HG03575 (cell line): ENCODE measurements at regions not wholly inside any gene's neighbourhood (a gene's known extent, or its start where the extent isn't known, plus 50 kb on each side); places are given as distances from the start of the nearest gene placed in this dataset.
"Not testable (repeated sequence)": the region's sequence is repeated elsewhere in the genome, so short reads cannot be mapped to it uniquely, and the experiment has no call there.

Source experiments
- ATAC-seq: cut with Tn5 transposase; IDR thresholded peaks from one replicate; pipeline ENCODE4 v1.9.1; 2021; ENCODE audit not compliant: unreplicated experiment, insufficient number of reproducible peaks, low FRiP score; ENCODE audit errors: extremely low read depth

DNA sequence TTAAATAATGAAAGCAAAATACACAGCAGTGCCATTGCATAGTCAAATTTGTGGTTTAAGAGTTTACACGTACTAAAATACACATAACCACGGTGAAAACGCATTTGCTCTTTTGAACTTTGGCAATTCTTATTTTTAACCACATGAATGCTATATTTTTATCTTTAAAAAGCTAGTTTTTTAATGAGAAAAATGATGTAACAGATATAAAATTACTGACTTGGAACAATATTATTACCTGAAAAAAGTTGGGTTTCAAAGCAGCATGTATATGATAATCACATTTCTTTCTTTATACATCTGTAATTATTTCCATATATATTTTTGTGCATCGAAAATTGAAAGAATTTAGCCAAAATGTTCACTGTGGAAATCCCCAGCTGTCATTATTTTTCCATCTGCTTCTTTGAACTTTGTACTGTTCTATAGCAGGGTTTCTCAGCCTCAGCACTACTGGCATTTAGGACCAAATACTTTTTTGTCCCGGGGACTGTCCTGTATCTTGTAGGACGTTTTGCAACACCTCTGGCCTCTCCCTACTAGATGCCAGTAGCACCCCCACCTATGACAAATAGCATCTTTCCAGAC, 75.9 kb upstream of the CAB39 start:
- ATAC-seq = no peak

GRCh38 chr2:230637486-230637885, 75.2 kb upstream of the CAB39 start:
- not testable (repeated sequence) for ATAC-seq

- ATAC-seq = no peak
Observed at GRCh38 chr2:230640540-230641011, 72.1 kb upstream of the CAB39 start.

- no peak for ATAC-seq
Observed at GRCh38 chr2:230642966-230643365, 69.7 kb upstream of the CAB39 start.

- ATAC-seq = peak; percentile 63
Observed at GRCh38 chr2:230643576-230644291, 68.9 kb upstream of the CAB39 start.

DNA sequence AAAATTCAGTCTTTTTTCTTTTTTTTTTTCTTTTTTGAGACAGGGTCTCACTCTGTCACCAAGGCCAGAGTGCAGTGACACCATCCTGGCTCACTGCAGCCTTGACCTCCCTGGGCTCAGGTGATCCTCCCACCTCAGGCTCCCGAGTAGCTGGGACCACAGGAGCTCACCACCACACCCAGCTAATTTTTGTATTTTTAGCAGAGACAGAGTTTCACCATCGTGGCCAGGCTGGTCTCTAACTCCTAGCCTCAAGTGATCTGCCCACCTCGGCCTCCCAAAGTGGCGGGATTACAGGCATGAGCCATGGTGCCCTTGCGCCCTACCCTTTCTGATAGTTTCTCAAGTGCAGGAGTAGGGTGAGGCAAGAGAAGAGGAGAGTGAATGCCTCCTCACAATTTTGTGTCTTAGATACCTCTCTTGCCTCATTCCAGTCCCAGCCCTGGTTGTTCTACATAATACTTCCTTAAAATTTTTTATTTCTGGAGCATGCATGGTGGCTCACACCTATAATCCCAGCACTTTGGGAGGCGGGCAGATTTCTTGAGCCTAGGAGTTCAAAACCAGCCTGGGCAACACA, 68.2 kb upstream of the CAB39 start:
- peak; percentile 7 for ATAC-seq

DNA sequence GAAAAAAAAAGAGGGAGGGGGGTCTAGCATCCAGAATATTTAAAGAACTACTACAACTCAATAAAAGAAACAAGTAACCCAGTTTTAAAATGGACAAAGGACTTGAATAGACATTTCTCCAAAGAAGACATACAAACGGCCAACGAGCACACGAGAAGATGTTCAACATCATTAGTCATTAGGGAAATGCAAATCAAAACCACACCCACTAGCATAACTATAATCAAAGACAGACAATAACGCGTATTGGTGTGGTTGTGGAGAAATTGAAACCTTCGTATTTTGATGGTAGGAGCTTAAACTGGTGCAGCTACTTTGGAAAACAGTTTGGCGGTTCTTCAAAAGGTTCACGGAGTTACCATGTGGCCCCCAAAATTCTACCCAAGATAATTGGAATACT, 64.3 kb upstream of the CAB39 start:
- no peak for ATAC-seq

DNA sequence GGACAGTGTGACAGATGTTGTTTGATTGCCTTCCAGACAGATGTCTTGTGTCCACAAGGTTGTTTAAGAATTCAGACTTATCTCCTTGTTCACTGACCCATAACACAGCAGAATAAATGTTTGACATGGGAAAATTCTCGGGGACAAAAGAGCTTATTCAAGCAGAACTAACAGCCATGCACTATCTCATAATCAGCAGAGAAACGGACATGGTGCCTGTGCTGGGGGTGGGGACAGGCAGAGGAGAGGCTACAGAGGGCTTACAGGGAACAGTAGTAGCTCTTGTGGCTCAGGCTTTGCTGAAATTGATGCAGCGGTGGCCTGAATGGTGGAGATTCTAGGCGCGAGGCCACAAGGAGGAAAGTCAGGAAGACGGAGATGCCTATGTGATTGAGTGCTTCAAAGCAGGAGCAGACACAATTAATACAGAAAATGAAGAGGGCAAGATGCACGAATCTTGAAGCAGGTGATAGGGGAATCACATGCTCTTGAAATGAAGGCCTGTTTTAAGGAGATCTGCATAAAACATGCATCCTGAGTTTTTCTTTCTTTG, 62.0 kb upstream of the CAB39 start:
- ATAC-seq = no peak

GRCh38 chr2:230654057-230654456, 58.6 kb upstream of the CAB39 start:
- no peak for ATAC-seq

- ATAC-seq = no peak
Observed at GRCh38 chr2:230657462-230657861, 55.2 kb upstream of the CAB39 start.

GRCh38 chr2:230657906-230658305, 54.7 kb upstream of the CAB39 start:
- ATAC-seq = no peak

DNA sequence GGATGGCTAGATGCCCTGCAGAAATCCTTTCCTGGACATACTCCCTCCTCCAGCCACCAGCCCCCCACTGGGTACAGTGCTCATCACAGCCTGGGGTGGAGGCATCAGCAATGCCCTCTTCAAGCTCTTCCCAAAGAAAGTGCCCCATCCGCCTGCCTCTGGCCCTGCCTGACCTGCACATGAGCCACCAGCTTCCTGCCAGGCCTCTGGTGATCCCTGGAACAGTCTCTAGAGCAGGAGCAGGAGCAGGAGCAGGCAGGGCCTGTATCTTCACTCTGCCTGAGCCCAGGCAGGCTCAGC, 54.1 kb upstream of the CAB39 start:
- ATAC-seq = no peak

- peak; percentile 39 for ATAC-seq
Observed at GRCh38 chr2:230658877-230659652, 53.6 kb upstream of the CAB39 start.

- ATAC-seq = no peak
Observed at GRCh38 chr2:230660294-230661060, 52.2 kb upstream of the CAB39 start.

GRCh38 chr2:230661072-230661957, 51.3 kb upstream of the CAB39 start:
- ATAC-seq = no peak
